Stimulated activated CD8-positive, alpha-beta memory T cell treated with anti-CD3 and anti-CD28 coated beads, Interleukin-4, amount 100 ng/mL, for 48 hours (primary cell): ENCODE measurements at regions not wholly inside any gene's neighbourhood (a gene's known extent, or its start where the extent isn't known, plus 50 kb on each side); places are given as distances from the start of the nearest gene placed in this dataset.
"Not testable (repeated sequence)": the region's sequence is repeated elsewhere in the genome, so short reads cannot be mapped to it uniquely, and the experiment has no call there.

Experiments used
- DNase-seq: peaks from one replicate; pipeline ENCODE4 v3.0.0-alpha.2; 2020

GRCh38 chr7:106447318-106447847 lies 162.6 kb upstream of the NAMPT start:
- DNase-seq = no peak

GRCh38 chr7:106445366-106445765 lies 160.6 kb upstream of the NAMPT start:
- DNase-seq = not testable (repeated sequence)

- no peak for DNase-seq
Observed at GRCh38 chr7:106444068-106444655, 159.4 kb upstream of the NAMPT start.

GRCh38 chr7:106443156-106443555 lies 158.4 kb upstream of the NAMPT start:
- DNase-seq = no peak

- DNase-seq = no peak
Observed at GRCh38 chr7:106442476-106442875, 157.7 kb upstream of the NAMPT start.

- DNase-seq = not testable (repeated sequence)
Observed at GRCh38 chr7:106441343-106441742, 156.6 kb upstream of the NAMPT start.

GRCh38 chr7:106436933-106437332 lies 152.2 kb upstream of the NAMPT start:
- not testable (repeated sequence) for DNase-seq

- no peak for DNase-seq
Observed at GRCh38 chr7:106433377-106433776, 148.6 kb upstream of the NAMPT start.

GRCh38 chr7:106430535-106431455 lies 146.0 kb upstream of the NAMPT start:
- DNase-seq = no peak

- no peak for DNase-seq
Observed at GRCh38 chr7:106430103-106430502, 145.3 kb upstream of the NAMPT start.

- DNase-seq = no peak
Observed at GRCh38 chr7:106426803-106427202, 142.0 kb upstream of the NAMPT start.

- peak; percentile 82 for DNase-seq
Observed at GRCh38 chr7:106425017-106425719, 140.4 kb upstream of the NAMPT start.

GRCh38 chr7:106424476-106425016 lies 139.8 kb upstream of the NAMPT start:
- DNase-seq = no peak

- DNase-seq = no peak
Observed at GRCh38 chr7:106423821-106424475, 139.2 kb upstream of the NAMPT start.

- no peak for DNase-seq
Observed at GRCh38 chr7:106423111-106423510, 138.3 kb upstream of the NAMPT start.

- no peak for DNase-seq
Observed at GRCh38 chr7:106421181-106421762, 136.5 kb upstream of the NAMPT start.

GRCh38 chr7:106420736-106421135 lies 136.0 kb upstream of the NAMPT start:
- DNase-seq = no peak

- DNase-seq = no peak
Observed at GRCh38 chr7:106420210-106420609, 135.4 kb upstream of the NAMPT start.

- DNase-seq = no peak
Observed at GRCh38 chr7:106419455-106420182, 134.8 kb upstream of the NAMPT start.

- no peak for DNase-seq
Observed at GRCh38 chr7:106418526-106418925, 133.7 kb upstream of the NAMPT start.

GRCh38 chr7:106418094-106418493 lies 133.3 kb upstream of the NAMPT start:
- no peak for DNase-seq
